ENCODE measurements at regions not wholly inside any gene's neighbourhood (a gene's known extent, or its start where the extent isn't known, plus 50 kb on each side); places are given as distances from the start of the nearest gene placed in this dataset.

DNA sequence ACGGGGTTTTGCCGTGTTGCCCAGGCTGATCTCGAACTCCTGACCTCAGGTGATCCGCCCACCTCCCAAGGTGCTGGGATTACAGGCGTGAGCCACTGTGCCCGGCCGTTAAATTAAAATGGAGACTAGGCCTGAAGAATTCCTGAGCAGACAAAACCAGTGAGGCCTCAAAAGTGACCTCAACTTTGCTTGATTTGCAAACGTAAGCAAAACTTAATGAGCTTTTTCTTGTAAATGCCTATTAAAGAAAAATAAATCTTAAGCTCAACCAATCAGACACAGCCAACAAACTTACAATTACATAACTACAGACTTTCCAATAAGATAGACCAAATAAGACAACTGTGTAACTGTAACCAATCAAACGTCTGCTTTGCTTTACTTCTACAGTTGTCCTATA is 111.3 kb upstream of the SEMA6A start:
- TF ChIP-seq POLR2A (IDR thresholded peaks at IDR 0.05; ENCODE audit: low read length) (no peak), GATA1 (IDR thresholded peaks at IDR 0.05; ENCODE audit: low read depth, low read length) (no peak)
- no peak for DNase-seq

DNA sequence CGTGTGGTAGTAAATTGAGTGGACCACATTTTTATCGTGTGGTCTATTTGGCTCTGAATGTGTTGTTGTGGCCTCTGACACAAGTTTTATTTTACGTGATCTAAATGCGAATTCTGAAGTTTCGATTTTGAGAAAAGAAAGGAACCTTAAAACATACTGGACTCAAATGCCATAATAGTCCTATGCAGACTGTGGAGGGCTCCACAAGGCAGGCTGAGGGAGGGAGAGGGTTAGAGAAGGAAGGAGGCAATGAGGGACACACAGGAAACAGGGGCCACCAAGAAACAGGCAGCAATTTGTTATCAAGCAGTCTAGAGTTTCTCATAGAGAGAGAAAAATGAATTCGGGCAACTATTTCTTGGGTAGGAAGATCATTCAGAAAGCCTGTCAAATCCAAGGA is 110.4 kb upstream of the SEMA6A start:
- TF ChIP-seq POLR2A (IDR thresholded peaks at IDR 0.05; ENCODE audit: low read length) (no peak), GATA1 (IDR thresholded peaks at IDR 0.05; ENCODE audit: low read depth, low read length) (no peak)
- no peak for DNase-seq

GRCh38 chr5:116681334-116682013 is 106.9 kb upstream of the SEMA6A start:
- TF ChIP-seq POLR2A (IDR thresholded peaks at IDR 0.05; ENCODE audit: low read length) (no peak), GATA1 (IDR thresholded peaks at IDR 0.05; ENCODE audit: low read depth, low read length) (no peak)
- DNase-seq, result no peak

- TF ChIP-seq POLR2A (IDR thresholded peaks at IDR 0.05; ENCODE audit: low read length) (no peak), GATA1 (IDR thresholded peaks at IDR 0.05; ENCODE audit: low read depth, low read length) (no peak)
- no peak for DNase-seq
Measured at GRCh38 chr5:116675626-116675910, 100.9 kb upstream of the SEMA6A start.

DNA sequence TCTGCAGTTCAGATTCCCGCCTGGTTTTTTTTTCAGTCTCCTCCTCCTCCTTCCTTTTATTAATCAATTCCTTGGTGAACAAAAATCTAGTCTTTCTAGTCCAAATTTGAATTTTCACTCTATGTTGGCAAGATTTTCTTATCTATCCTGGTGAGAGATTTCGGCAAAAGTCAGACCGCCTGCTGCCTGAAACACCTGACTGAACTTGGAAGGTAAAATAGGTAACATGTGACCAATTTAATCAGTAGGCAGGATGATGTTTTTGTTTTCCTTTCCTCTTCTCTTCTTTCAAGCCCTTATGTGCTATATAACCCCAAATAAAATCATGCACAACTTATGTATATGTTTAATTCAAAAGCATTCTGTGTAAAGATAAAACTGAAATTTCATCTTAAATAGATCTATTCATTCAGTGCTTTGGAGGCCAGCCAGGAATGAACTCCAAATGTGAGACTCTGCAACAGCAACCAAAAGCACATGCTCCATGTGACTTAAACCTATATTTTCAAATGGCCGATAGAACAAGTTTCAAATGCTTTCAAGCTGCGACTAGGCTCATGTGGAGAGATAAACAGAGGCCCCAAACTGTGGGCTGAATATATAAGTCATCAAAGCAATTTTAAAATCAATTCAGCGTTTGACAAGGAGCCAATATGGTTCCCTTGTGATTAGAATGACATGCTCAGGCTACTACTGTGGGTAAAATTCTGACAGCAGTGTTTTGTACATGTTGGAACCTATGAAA is 100.4 kb upstream of the SEMA6A start:
- TF ChIP-seq GATA1 (IDR thresholded peaks at IDR 0.05; ENCODE audit: low read depth, low read length) (no peak), POLR2A (IDR thresholded peaks at IDR 0.05; ENCODE audit: low read length) (no peak)

GRCh38 chr5:116673453-116673852 is 98.8 kb upstream of the SEMA6A start:
- TF ChIP-seq POLR2A (IDR thresholded peaks at IDR 0.05; ENCODE audit: low read length) (no peak), GATA1 (IDR thresholded peaks at IDR 0.05; ENCODE audit: low read depth, low read length) (no peak)

More for the DNA sequence above, 100.4 kb upstream of the SEMA6A start:
- no peak for DNase-seq

GRCh38 chr5:116672203-116672602 is 97.6 kb upstream of the SEMA6A start:
- TF ChIP-seq GATA1 (IDR thresholded peaks at IDR 0.05; ENCODE audit: low read depth, low read length), result no peak
- TF ChIP-seq POLR2A (IDR thresholded peaks at IDR 0.05; ENCODE audit: low read length), result no peak
- DNase-seq, result no peak

More at GRCh38 chr5:116673453-116673852, 98.8 kb upstream of the SEMA6A start:
- no peak for DNase-seq

- DNase-seq, result no peak
Measured at GRCh38 chr5:116671211-116671736, 96.7 kb upstream of the SEMA6A start.

GRCh38 chr5:116669261-116670031 is 94.8 kb upstream of the SEMA6A start:
- no peak for DNase-seq
- TF ChIP-seq POLR2A (IDR thresholded peaks at IDR 0.05; ENCODE audit: low read length) (no peak), GATA1 (IDR thresholded peaks at IDR 0.05; ENCODE audit: low read depth, low read length) (no peak)

More at GRCh38 chr5:116671211-116671736, 96.7 kb upstream of the SEMA6A start:
- TF ChIP-seq GATA1 (IDR thresholded peaks at IDR 0.05; ENCODE audit: low read depth, low read length), result no peak

DNA sequence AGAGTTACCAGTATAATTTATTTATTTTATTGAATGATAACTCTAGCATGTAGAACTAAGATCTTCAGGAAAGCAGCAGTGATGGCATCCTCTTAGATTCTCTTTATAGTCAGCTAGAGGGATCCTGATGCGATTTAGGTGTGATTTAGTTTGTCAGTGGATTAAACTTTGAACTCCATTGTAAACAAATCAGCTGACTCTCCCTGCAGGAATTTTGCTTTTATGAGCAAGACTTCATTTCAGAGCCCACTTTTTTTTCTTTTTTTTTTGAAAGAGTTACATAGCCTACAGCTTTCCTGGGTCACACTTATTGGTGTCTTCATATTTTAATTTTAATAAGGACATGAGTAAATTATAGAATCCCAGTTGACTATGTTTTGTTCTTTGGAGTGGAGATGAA is 93.8 kb upstream of the SEMA6A start:
- no peak for DNase-seq
- TF ChIP-seq GATA1 (IDR thresholded peaks at IDR 0.05; ENCODE audit: low read depth, low read length), result no peak
- no peak for TF ChIP-seq POLR2A (IDR thresholded peaks at IDR 0.05; ENCODE audit: low read length)

- TF ChIP-seq POLR2A (IDR thresholded peaks at IDR 0.05; ENCODE audit: low read length) (no peak), GATA1 (IDR thresholded peaks at IDR 0.05; ENCODE audit: low read depth, low read length) (no peak)
- DNase-seq, result no peak
Measured at GRCh38 chr5:116666901-116667300, 92.3 kb upstream of the SEMA6A start.

DNA sequence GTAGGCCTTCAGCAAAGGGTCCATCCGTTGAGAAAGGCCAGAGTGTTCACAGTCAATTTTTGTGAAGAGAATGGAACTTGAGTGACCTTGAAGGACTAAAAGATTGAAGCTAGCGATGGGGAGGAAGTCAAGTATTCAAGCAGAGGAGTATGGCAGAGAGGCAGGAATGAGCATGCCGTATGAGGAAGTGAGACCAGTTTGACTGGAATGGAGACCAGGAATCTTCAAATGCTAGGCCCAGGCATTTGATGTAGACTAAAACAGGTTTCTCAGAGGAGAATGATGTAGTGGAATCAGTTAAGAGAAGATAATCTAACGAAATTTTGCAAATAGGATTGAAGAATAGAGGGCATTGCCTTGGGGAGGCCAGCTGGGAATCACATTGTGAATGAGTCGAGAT is 90.4 kb upstream of the SEMA6A start:
- DNase-seq, result no peak
- TF ChIP-seq POLR2A (IDR thresholded peaks at IDR 0.05; ENCODE audit: low read length) (no peak), GATA1 (IDR thresholded peaks at IDR 0.05; ENCODE audit: low read depth, low read length) (no peak)

DNA sequence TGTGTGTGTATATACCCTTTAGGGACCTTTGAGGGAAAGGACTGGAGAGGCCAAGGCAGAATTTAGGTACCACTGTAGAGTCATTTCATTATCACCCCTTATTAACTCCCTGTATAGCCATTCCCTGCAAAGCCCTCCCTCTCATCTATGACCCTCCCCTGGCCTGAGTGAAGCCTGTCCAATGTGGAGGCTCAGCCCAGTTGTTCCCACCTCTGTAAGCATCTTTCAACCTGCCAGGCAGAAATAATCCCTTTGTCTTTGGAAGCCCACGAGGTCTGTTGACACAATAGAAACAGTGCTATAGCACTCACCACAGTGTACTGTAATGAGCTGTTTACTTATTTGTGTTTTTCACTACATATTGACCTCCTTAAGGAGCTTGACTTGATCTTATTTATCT is 88.5 kb upstream of the SEMA6A start:
- no peak for DNase-seq
- no peak for TF ChIP-seq GATA1 (IDR thresholded peaks at IDR 0.05; ENCODE audit: low read depth, low read length)
- no peak for TF ChIP-seq POLR2A (IDR thresholded peaks at IDR 0.05; ENCODE audit: low read length)

DNA sequence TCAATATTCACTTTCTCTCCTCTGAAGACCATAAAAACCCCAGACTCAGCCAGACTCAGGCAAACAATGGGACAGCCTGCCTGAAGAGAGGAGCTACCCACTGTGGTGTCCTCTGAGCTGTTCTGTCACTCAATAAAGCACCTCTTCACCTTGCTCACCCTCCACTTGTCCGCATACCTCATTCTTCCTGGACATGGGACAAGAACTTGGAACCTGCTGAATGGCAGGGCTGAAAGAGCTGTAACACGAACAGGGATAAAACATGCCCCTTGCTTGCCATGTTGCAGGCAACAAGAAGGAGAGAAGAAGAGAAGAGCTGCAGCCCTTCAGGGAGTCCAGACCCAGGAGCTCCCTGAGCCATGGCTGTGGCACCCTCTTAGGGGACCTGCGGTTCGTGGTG is 86.8 kb upstream of the SEMA6A start:
- no peak for TF ChIP-seq GATA1 (IDR thresholded peaks at IDR 0.05; ENCODE audit: low read depth, low read length)
- TF ChIP-seq POLR2A (IDR thresholded peaks at IDR 0.05; ENCODE audit: low read length), result no peak
- no peak for DNase-seq
